IMR-90 (cell line): ENCODE measurements at regions not wholly inside any gene's neighbourhood (a gene's known extent, or its start where the extent isn't known, plus 50 kb on each side); places are given as distances from the start of the nearest gene placed in this dataset.

ENCODE experiments used
- ATAC-seq: fragments of 200-7000 bp; cut with Tn5 transposase; 2 replicates; pipeline ENCODE4 v1.9.1; 2020; ENCODE audit warnings: low read depth, mild to moderate bottlenecking, moderate library complexity
- BruUV-seq: library from RNA; stranded (reverse); fragments of 400-500 nt; replicated peaks from 2 replicates; lab custom pipeline; 2021; lab: Mats Ljungman, UMichigan
- CTCF ChIA-PET: fragments of 300-600 bp; formaldehyde crosslinking; extraction: SDS; loops from one replicate; lab custom pipeline; 2021; ENCODE audit warnings: antibody characterized with exemption; lab: Yijun Ruan, JAX
- POLR2A ChIA-PET: fragments of 300-600 bp; sonication (Branson Sonifier 250); formaldehyde crosslinking; loops from one replicate; lab custom pipeline; 2022; ENCODE audit warnings: antibody characterized with exemption; ENCODE audit not compliant: unreplicated experiment; lab: Charles Lee
- DNase-seq: peaks from one replicate; pipeline ENCODE4 v3.0.0; 2013
- H2AFZ ChIP-seq: replicated peaks from 2 replicates; pipeline ENCODE3; 2013; ENCODE audit warnings: low read length, mild to moderate bottlenecking; ENCODE audit not compliant: poor library complexity
- H2AK5ac ChIP-seq: 2 replicates; pipeline ENCODE4 v1.6.1; 2013; ENCODE audit warnings: low read depth, low read length, inconsistent platforms
- H2AK9ac ChIP-seq: replicated peaks from 2 replicates; pipeline ENCODE3; 2013; ENCODE audit warnings: mild to moderate bottlenecking, low read depth, low read length, moderate library complexity; ENCODE audit not compliant: poor library complexity
- H2BK120ac ChIP-seq: 2 replicates; pipeline ENCODE4 v1.6.1; 2013; ENCODE audit warnings: low read depth, low read length, inconsistent platforms
- H2BK15ac ChIP-seq: 3 replicates; pipeline ENCODE4 v1.6.1; 2013; ENCODE audit warnings: low read depth, low read length, inconsistent platforms
- H2BK20ac ChIP-seq: 2 replicates; pipeline ENCODE4 v1.6.1; 2013; ENCODE audit warnings: low read depth, mild to moderate bottlenecking, inconsistent platforms, low read length, moderate library complexity
- H2BK5ac ChIP-seq: 2 replicates; pipeline ENCODE4 v1.6.1; 2013; ENCODE audit warnings: mild to moderate bottlenecking, low read depth, low read length, inconsistent platforms; ENCODE audit not compliant: poor library complexity, severe bottlenecking
- H3K14ac ChIP-seq: replicated peaks from 2 replicates; pipeline ENCODE4 v1.6.1; 2013; ENCODE audit warnings: low read depth, low read length, inconsistent platforms
- H3K18ac ChIP-seq: 2 replicates; pipeline ENCODE4 v1.6.1; 2013; ENCODE audit warnings: low read depth, low read length, control low read depth
- H3K23ac ChIP-seq: 2 replicates; pipeline ENCODE4 v1.6.1; 2013; ENCODE audit warnings: low read depth, low read length, inconsistent platforms
- H3K27ac ChIP-seq: 2 replicates; pipeline ENCODE4 v1.5.1; 2013; ENCODE audit warnings: mild to moderate bottlenecking, control low read depth, low read length; ENCODE audit not compliant: insufficient read depth
- H3K27me3 ChIP-seq: 2 replicates; pipeline ENCODE4 v1.6.1; 2013; ENCODE audit warnings: low read length; ENCODE audit not compliant: control insufficient read depth, insufficient read depth
- H3K36me3 ChIP-seq: 2 replicates; pipeline ENCODE4 v1.6.1; 2013; ENCODE audit warnings: low read length, mixed read lengths; ENCODE audit not compliant: control insufficient read depth, insufficient read depth
- H3K4ac ChIP-seq: 2 replicates; pipeline ENCODE4 v1.6.1; 2013; ENCODE audit warnings: low read depth, low read length, inconsistent platforms
- H3K4me1 ChIP-seq: 2 replicates; pipeline ENCODE4 v1.6.1; 2013; ENCODE audit warnings: low read length, mixed read lengths; ENCODE audit not compliant: control insufficient read depth, insufficient read depth
- H3K4me2 ChIP-seq: 2 replicates; pipeline ENCODE4 v1.6.1; 2013; ENCODE audit warnings: low read depth, mild to moderate bottlenecking, control low read depth, low read length, moderate library complexity
- H3K4me3 ChIP-seq: 2 replicates; pipeline ENCODE4 v1.5.1; 2013; ENCODE audit warnings: low read depth, mild to moderate bottlenecking, control low read depth, low read length, moderate library complexity; ENCODE audit not compliant: insufficient read depth
- H3K56ac ChIP-seq: 2 replicates; pipeline ENCODE4 v1.6.1; 2013; ENCODE audit warnings: low read length, inconsistent platforms; ENCODE audit not compliant: insufficient read depth; ENCODE audit errors: extremely low read depth
- H3K79me1 ChIP-seq, 2 experiments: 2 replicates each; pipeline ENCODE4 v1.6.1; 2013; ENCODE audit warnings: low read length in 2 of 2, inconsistent platforms in 1 of 2, low read depth in 1 of 2
- H3K9ac ChIP-seq: 2 replicates; pipeline ENCODE4 v1.6.1; 2013; ENCODE audit warnings: low read depth, low read length, control low read depth
- H3K9me1 ChIP-seq: 2 replicates; pipeline ENCODE4 v1.6.1; 2013; ENCODE audit warnings: low read length, inconsistent platforms; ENCODE audit not compliant: insufficient read depth
- H3K9me3 ChIP-seq: 2 replicates; pipeline ENCODE4 v1.6.1; 2013; ENCODE audit warnings: low read length; ENCODE audit not compliant: control insufficient read depth, insufficient read depth
- H4K20me1 ChIP-seq: 2 replicates; pipeline ENCODE4 v1.6.1; 2013; ENCODE audit warnings: low read length, inconsistent platforms; ENCODE audit not compliant: insufficient read depth
- H4K5ac ChIP-seq: 2 replicates; pipeline ENCODE4 v1.6.1; 2013; ENCODE audit warnings: mild to moderate bottlenecking, low read depth, low read length, control low read depth
- H4K8ac ChIP-seq, 2 experiments: 2 replicates each; pipeline ENCODE4 v1.6.1; 2013; ENCODE audit warnings: low read depth in 2 of 2, low read length in 2 of 2, control low read depth in 1 of 2, inconsistent platforms in 1 of 2
- H4K91ac ChIP-seq: 2 replicates; pipeline ENCODE4 v1.6.1; 2013; ENCODE audit warnings: low read depth, low read length, inconsistent platforms; ENCODE audit not compliant: insufficient read depth
- BHLHE40 ChIP-seq: fragments of 150-350 bp; IDR thresholded peaks from 2 replicates; pipeline ENCODE4 v1.6.1; 2016; ENCODE audit warnings: mild to moderate bottlenecking, low read depth, low read length
- CEBPB ChIP-seq: IDR thresholded peaks from 2 replicates; pipeline ENCODE4 v1.6.1; 2012; ENCODE audit warnings: low read depth, low read length, improper control_type of control experiment
- CHD1 ChIP-seq: IDR thresholded peaks from 2 replicates; pipeline ENCODE4 v1.6.1; 2012; ENCODE audit warnings: low read depth, low read length, improper control_type of control experiment
- MAFK ChIP-seq: IDR thresholded peaks from 2 replicates; pipeline ENCODE4 v1.6.1; 2012; ENCODE audit warnings: low read depth, low read length, improper control_type of control experiment
- MXI1 ChIP-seq: IDR thresholded peaks from 2 replicates; pipeline ENCODE4 v1.6.1; 2012; ENCODE audit warnings: low read depth, mild to moderate bottlenecking, low read length, moderate library complexity, borderline replicate concordance
- NFE2L2 ChIP-seq: fragments of 150-350 bp; IDR thresholded peaks from 2 replicates; pipeline ENCODE4 v1.6.1; 2016; ENCODE audit warnings: low read depth, mild to moderate bottlenecking, low read length
- POLR2A ChIP-seq: IDR thresholded peaks from 2 replicates; pipeline ENCODE4 v1.6.1; 2012; ENCODE audit warnings: mild to moderate bottlenecking, low read depth, low read length
- RAD21 ChIP-seq: IDR thresholded peaks from 2 replicates; pipeline ENCODE4 v1.6.1; 2012; ENCODE audit warnings: low read length, improper control_type of control experiment
- RCOR1 ChIP-seq: IDR thresholded peaks from 2 replicates; pipeline ENCODE4 v1.6.1; 2012; ENCODE audit warnings: mild to moderate bottlenecking, low read length, improper control_type of control experiment; ENCODE audit not compliant: insufficient replicate concordance
- WGBS, 2 experiments: methylation state at CpG; one replicate each; pipeline versions ENCODE4 v1.1.5 to v1.1.7; 2013; ENCODE audit warnings: missing lambda C conversion rate in 2 of 2; ENCODE audit not compliant: insufficient read length in 1 of 2; ENCODE audit errors: extremely low coverage in 2 of 2; 5-methylcytosine and 5-hydroxymethylcytosine counted together
- dilution Hi-C: fragments of 300-500 bp; cut with HindIII; formaldehyde crosslinking; loops from one replicate; pipeline ENCODE4 v1.14.3; 2018; ENCODE audit warnings: low sequenced_read_pairs; ENCODE audit not compliant: unreplicated experiment
- in situ Hi-C: fragments of 300-500 bp; cut with MboI; formaldehyde crosslinking; loops from 3 replicates; pipeline ENCODE4 v1.14.3; 2019; ENCODE audit warnings: low sequenced_read_pairs, inconsistent platforms, mixed read lengths
- intact Hi-C: fragments of 100-400 bp; cut with micrococcal nuclease; formaldehyde crosslinking; loops from 2 replicates; pipeline ENCODE4 v1.10.0; 2022

DNA sequence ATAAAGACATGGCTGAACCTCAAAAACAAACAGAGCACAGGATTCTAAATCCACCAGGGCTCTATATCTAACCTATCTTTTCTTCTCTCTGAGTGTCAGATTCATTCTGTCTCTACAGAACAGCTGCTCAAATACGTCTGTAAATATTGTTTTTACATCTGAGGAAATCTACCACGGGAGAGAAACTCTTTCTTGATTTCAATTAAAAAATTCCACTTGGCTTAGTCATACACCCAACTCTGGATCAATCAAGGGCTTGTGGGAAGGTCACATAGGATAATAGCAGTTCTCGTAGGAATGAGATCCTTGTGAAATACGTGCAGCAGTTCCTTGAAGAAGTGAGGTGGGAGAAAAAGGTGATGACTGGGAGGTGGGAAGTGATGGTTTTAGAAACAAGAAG, 1355.7 kb upstream of the ADGRL2 start:
- Histone ChIP-seq H3K4me1 (no peaks in the 10 kb centered on the region), H2BK15ac (no peak overlapping the region), H3K23ac (no peak overlapping the region), H3K27me3 (no peaks in the 10 kb centered on the region), H3K9me1 (no peaks in the 10 kb centered on the region), H4K5ac (no peak overlapping the region), H2BK5ac (no peak overlapping the region), H4K20me1 (no peaks in the 10 kb centered on the region), H3K18ac (no peak overlapping the region), H2AK5ac (no peak overlapping the region), H3K4me2 (no peak overlapping the region), H3K14ac (no peak overlapping the region), H4K91ac (no peak overlapping the region), H3K4ac (no peak overlapping the region), H2AFZ (no peak overlapping the region), H2AK9ac (no peak overlapping the region), H3K9me3 (no peaks in the 10 kb centered on the region), H3K9ac (no peak overlapping the region), H2BK20ac (no peak overlapping the region), H3K27ac (no peak overlapping the region), H4K8ac (no peak overlapping the region), H3K36me3 (no peaks in the 10 kb centered on the region), H3K56ac (no peak overlapping the region), H3K4me3 (no peak overlapping the region), H2BK120ac (no peak overlapping the region), H3K79me1 (no peaks in the 10 kb centered on the region)
- dilution Hi-C loops: no loop called here
- WGBS, 2 experiments: no CpG with 5 or more reads among the region's 4 CpGs
- in situ Hi-C loops: no loop called here
- TF ChIP-seq MAFK (no peak), CHD1 (no peak), MXI1 (no peak), BHLHE40 (no peak), NFE2L2 (no peak), POLR2A (no peak), CEBPB (no peak), RCOR1 (no peak), RAD21 (no peak)
- BruUV-seq: no TSS peak
- ChIA-PET POLR2A (no interaction called here), CTCF (no interaction called here)
- intact Hi-C loops: no loop called here
- DNase-seq (no peak), ATAC-seq (no peak)
